Mesothelial cell of epicardium (in vitro differentiated cells): ENCODE measurements at regions not wholly inside any gene's neighbourhood (a gene's known extent, or its start where the extent isn't known, plus 50 kb on each side); places are given as distances from the start of the nearest gene placed in this dataset.

Experiments used
- DNase-seq, 2 experiments: peaks; one replicate each; pipeline ENCODE4 v3.0.0; 2021; ENCODE audit warnings: low spot score in 2 of 2; ENCODE audit not compliant: unreplicated experiment in 2 of 2
- H3K27ac Mint-ChIP-seq: 2 replicates; pipeline ENCODE4 v1.8.0; 2021; ENCODE audit warnings: mixed read lengths
- H3K27me3 Mint-ChIP-seq: 2 replicates; pipeline ENCODE4 v1.8.0; 2021; ENCODE audit warnings: low read depth, mixed read lengths
- H3K36me3 Mint-ChIP-seq: 2 replicates; pipeline ENCODE4 v1.8.0; 2021; ENCODE audit warnings: mixed read lengths
- H3K4me1 Mint-ChIP-seq: 2 replicates; pipeline ENCODE4 v1.8.0; 2021; ENCODE audit warnings: mixed read lengths
- H3K4me3 Mint-ChIP-seq: 2 replicates; pipeline ENCODE4 v1.8.0; 2021; ENCODE audit warnings: mild to moderate bottlenecking, moderate library complexity, mixed read lengths
- H3K9me3 Mint-ChIP-seq: 2 replicates; pipeline ENCODE4 v1.8.0; 2021; ENCODE audit warnings: mixed read lengths
- CTCF ChIP-seq: fragments of 200-600 bp; sonication (generic); IDR thresholded peaks from one replicate; pipeline ENCODE4 v1.5.0; 2021; ENCODE audit warnings: antibody characterized with exemption; ENCODE audit not compliant: unreplicated experiment

- H3K9me3 Mint-ChIP-seq, result no peaks in the 10 kb centered on the region
- no peaks in the 10 kb centered on the region for H3K36me3 Mint-ChIP-seq
- peaks cover 2% of the 10 kb centered on the region for H3K27me3 Mint-ChIP-seq
- no peak for TF ChIP-seq CTCF
- H3K27ac Mint-ChIP-seq, result no peak overlapping the region
- H3K4me3 Mint-ChIP-seq, result no peak overlapping the region
- DNase-seq, result no peak
- H3K4me1 Mint-ChIP-seq, result no peaks in the 10 kb centered on the region
Observed at GRCh38 chr2:81158505-81158904, 854.0 kb upstream of the LRRTM1 start.

- Mint-ChIP-seq H3K4me1 (no peaks in the 10 kb centered on the region), H3K27me3 (no peaks in the 10 kb centered on the region), H3K9me3 (peaks cover 14% of the 10 kb centered on the region), H3K36me3 (no peaks in the 10 kb centered on the region), H3K27ac (no peak overlapping the region), H3K4me3 (no peak overlapping the region)
- DNase-seq, result no peak
- TF ChIP-seq CTCF, result no peak
Observed at GRCh38 chr2:81148323-81148722, 843.8 kb upstream of the LRRTM1 start.

- H3K27ac Mint-ChIP-seq, result no peak overlapping the region
- H3K36me3 Mint-ChIP-seq, result no peaks in the 10 kb centered on the region
- no peak for TF ChIP-seq CTCF
- H3K4me1 Mint-ChIP-seq, result no peaks in the 10 kb centered on the region
- H3K9me3 Mint-ChIP-seq, result no peaks in the 10 kb centered on the region
- no peak overlapping the region for H3K4me3 Mint-ChIP-seq
- DNase-seq, result no peak
- peaks cover 9% of the 10 kb centered on the region for H3K27me3 Mint-ChIP-seq
Observed at GRCh38 chr2:81136296-81136695, 831.7 kb upstream of the LRRTM1 start.

- H3K9me3 Mint-ChIP-seq, result no peaks in the 10 kb centered on the region
- TF ChIP-seq CTCF, result no peak
- H3K36me3 Mint-ChIP-seq, result no peaks in the 10 kb centered on the region
Observed at GRCh38 chr2:81097361-81097760, 792.8 kb upstream of the LRRTM1 start.

GRCh38 chr2:81093031-81093430, 788.5 kb upstream of the LRRTM1 start:
- H3K9me3 Mint-ChIP-seq, result no peaks in the 10 kb centered on the region
- peaks cover 3% of the 10 kb centered on the region for H3K27me3 Mint-ChIP-seq
- no peak overlapping the region for H3K4me3 Mint-ChIP-seq
- DNase-seq, result no peak
- TF ChIP-seq CTCF, result no peak
- H3K36me3 Mint-ChIP-seq, result no peaks in the 10 kb centered on the region
- peaks cover 1% of the 10 kb centered on the region for H3K4me1 Mint-ChIP-seq
- H3K27ac Mint-ChIP-seq, result no peak overlapping the region

More at GRCh38 chr2:81097361-81097760, 792.8 kb upstream of the LRRTM1 start:
- no peak for DNase-seq
- Mint-ChIP-seq H3K27ac (no peak overlapping the region), H3K4me3 (no peak overlapping the region), H3K27me3 (peaks cover 3% of the 10 kb centered on the region), H3K4me1 (peaks cover 1% of the 10 kb centered on the region)

GRCh38 chr2:81087646-81088045, 783.1 kb upstream of the LRRTM1 start:
- Mint-ChIP-seq H3K4me3 (no peak overlapping the region), H3K36me3 (no peaks in the 10 kb centered on the region), H3K27me3 (no peaks in the 10 kb centered on the region), H3K4me1 (peaks cover 5% of the 10 kb centered on the region), H3K9me3 (no peaks in the 10 kb centered on the region), H3K27ac (no peak overlapping the region)
- no peak for TF ChIP-seq CTCF
- DNase-seq, result no peak
